ENCODE measurements at regions not wholly inside any gene's neighbourhood (a gene's known extent, or its start where the extent isn't known, plus 50 kb on each side); places are given as distances from the start of the nearest gene placed in this dataset.

DNA sequence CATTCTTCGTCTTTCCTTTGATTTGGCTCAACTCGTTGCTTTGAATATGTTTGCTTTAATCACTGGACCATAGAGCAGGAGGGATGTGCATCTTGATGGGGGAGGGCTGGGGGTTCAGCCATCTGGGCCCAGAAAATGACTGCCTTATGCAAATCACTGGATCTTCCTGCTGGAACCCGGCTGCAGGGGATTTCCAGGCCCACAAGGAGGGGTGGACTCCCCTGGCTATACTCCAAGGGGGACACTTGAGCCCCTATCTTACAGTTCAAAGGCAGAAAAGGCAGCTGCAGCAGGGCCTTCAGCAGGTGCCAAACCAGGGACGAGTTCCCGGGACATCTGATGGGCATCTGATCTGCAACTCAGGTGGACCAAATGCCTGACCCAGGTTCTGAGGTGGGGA is 122.5 kb downstream of the DICER1 start:
- no peak for DNase-seq (ENCODE audit: low read depth in 4 of 4, low spot score in 3 of 4)

- DNase-seq (ENCODE audit: low read depth in 4 of 4, low spot score in 3 of 4), result no peak
Observed at GRCh38 chr14:95033682-95034632, 123.4 kb downstream of the DICER1 start.

DNA sequence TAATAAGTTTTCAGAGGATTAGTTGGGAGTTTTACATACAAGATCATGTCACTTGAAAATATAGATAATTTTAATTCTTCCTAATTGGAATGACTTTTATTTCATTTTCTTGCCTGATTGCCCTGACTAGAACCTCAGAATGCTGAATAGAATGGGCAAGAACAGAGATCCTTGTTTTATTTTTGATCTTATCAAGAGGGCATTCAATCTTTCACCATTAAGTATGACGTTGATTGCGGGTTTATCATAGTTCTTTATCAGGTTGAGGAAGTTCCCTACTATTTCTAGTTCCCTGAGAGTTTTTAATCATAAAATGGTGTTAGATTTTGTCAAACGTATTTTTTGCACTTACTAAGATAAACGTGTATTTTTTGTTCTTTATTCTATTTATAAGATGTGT is 124.3 kb downstream of the DICER1 start:
- DNase-seq (ENCODE audit: low read depth in 4 of 4, low spot score in 3 of 4), result no peak

DNA sequence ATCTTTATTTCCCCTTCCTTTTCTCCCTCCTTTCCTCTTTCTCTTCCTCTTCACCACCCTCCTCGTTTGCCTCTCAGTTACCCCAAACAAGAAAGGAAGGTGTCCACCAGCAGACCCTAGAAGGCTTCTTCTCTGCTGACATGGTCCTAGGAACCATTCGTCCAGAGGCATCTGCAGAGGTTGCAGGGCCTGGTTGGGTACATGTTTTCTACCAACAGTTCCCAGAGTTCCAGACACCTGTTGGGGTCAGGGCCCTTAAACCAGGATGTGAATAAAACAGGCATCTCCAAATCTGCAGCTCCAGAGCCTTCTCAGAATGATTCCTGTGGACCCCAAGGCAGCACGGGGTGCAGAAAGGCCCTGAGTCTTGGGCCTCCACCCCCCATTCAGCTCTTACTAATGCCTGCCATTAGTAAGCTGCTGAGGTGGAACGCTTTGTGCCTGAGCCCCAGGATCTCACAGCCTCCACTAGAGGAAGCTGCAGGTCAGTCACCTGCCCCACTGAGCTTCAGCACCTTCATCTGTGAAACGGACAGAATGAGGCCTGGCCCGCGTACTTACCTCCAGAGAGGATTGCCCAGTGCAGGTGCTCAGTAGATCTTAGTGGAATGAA is 130.4 kb downstream of the DICER1 start:
- no peak for DNase-seq (ENCODE audit: low read depth in 4 of 4, low spot score in 3 of 4)

GRCh38 chr14:95025941-95026340 is 131.4 kb downstream of the DICER1 start:
- DNase-seq (ENCODE audit: low read depth in 4 of 4, low spot score in 3 of 4), result no peak

GRCh38 chr14:95025218-95025617 is 132.1 kb downstream of the DICER1 start:
- no peak for DNase-seq (ENCODE audit: low read depth in 4 of 4, low spot score in 3 of 4)

DNA sequence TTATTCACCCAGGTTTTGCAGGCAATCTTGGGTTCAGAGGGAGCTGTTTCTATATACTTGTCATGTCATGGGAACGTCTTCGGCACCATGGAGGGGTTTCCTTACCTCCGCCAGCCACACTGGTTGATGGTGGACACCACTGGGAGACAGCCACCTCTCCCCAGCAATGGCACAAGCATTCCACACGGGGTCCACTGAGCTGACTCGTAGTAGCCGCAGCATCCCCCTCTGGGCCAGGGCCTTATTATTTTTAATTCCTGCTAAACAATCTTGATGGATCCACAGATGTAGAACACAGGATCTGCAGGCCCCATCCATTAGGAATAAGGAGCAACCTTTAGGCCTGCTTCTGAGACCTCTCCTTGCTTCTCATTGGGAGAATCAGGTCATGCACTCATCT is 132.9 kb downstream of the DICER1 start:
- DNase-seq (ENCODE audit: low read depth in 4 of 4, low spot score in 3 of 4), result no peak

DNA sequence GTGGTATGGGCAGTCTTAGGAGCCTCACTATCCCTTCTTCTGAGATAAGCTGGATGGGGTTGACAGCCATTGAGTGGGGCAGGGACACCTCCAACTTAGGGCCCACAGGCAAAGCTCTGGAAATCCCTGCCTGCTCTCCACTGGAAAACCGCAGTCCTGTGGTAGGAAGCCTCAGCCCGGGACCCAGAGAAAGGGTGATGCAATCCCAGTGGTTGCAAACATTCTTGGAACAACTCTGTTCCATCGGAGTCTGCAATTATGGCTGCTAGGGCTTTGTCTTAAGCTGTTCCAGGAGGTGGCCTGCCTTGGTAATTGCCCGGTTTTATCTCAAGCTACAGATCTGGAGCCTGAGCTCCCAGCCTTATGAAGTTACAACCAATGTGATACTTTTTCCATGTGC is 133.4 kb downstream of the DICER1 start:
- DNase-seq (ENCODE audit: low read depth in 4 of 4, low spot score in 3 of 4), result no peak

DNA sequence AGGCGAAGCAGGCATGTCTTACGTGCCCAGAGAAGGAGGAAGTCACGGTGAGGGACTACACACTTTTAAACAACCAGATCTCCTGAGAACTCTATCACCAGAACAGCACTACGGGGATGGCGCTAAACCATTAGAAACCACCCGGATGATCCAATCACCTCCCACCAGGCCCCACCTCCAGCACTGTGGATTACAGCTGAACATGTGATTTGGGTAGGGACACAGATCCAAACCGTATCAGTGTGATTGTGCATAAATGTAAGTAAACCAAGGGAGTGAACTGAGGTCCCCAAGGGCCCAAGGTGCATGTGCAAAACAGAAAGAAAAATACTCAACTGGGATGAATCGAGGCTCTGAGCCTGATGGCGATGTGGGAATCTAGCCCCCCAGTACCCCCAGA is 134.2 kb downstream of the DICER1 start:
- DNase-seq (ENCODE audit: low read depth in 4 of 4, low spot score in 3 of 4), result no peak

GRCh38 chr14:95021588-95021987 is 135.7 kb downstream of the DICER1 start:
- no peak for DNase-seq (ENCODE audit: low read depth in 4 of 4, low spot score in 3 of 4)

GRCh38 chr14:95018821-95019220 is 138.5 kb downstream of the DICER1 start:
- no peak for DNase-seq (ENCODE audit: low read depth in 4 of 4, low spot score in 3 of 4)

GRCh38 chr14:95015046-95015445 is 142.3 kb downstream of the DICER1 start:
- no peak for DNase-seq (ENCODE audit: low read depth in 4 of 4, low spot score in 3 of 4)

DNA sequence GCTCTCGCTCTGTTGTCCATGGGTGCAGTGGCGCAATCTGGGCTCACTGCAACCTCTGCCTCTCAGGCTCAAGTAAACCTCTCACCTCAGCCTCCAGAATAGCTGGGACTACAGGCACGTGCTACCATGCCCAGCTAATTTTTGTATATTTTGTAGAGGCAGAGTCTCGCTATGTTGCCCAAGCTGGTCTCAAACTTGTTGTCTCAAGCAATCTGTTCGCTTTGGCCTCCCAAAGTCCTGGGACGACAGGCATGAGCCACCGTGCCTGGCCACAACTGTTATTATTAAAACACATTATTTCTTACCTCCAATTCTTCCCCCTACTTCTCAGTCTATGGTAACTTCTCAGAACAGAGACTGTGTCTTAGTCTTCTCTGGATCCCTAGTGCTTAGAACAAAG is 143.3 kb downstream of the DICER1 start:
- DNase-seq (ENCODE audit: low read depth in 4 of 4, low spot score in 3 of 4), result no peak

DNA sequence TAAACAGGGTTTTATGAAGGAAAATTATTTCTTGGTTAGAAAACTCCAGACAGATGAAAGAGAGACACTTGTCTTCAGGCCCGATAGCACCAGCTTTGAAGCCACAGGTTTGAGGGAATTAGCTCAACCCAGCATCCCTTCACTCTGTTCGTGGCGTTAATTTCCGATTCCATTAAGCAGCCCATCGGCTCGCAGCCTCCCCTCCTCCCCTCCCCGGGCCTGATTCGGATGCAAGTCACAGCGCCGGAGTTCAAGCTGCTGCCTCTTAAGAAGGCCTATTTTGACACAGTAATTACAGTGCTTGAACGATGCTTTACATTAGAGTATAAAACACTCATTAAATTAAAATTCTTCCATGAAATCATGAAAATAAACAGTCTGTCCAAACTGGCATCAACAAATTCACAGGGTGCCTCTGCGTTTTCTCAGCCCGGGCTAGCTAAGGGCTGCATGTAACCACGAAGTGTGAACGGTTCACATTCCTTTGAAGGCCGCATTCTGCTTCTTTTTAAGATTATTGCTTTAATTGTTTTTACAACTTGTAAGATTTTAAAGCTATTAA is 145.8 kb downstream of the DICER1 start:
- DNase-seq (ENCODE audit: low read depth in 4 of 4, low spot score in 3 of 4), result no peak

DNA sequence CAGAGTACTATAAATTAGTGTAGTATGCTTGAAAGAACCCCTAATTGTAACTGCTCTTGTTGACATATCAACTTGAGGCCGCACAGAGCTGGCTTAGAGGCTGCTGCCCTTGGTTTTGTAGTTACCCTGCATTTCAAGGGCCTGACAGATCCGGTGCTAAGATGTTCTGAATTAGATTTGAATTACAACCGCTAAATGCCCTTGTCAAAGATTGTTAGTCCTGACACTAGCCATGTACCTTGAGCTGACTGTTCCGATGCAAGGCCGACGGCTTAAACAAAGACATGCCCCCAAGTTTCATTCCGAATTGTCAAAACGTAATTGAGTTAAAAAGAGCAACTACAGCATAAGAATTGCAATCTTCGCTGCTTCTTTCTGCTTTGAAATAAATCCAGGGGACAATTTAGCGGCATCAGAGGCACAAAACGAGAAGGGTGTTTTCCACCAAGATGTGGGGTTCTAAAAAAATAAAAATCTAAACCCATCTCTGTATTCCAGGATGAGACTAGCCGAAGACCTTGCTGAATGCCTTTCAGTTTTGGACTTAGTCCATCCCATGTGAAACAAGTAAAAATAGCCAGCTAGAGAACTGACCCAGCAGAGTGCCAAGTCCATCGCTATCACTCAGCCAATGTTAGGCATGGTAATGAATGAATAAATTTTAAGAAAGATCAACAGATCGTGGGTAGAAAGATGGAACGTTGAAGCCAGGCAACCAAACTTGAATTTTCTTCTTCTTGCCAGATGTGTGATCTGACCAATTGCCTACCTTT is 148.7 kb downstream of the DICER1 start:
- DNase-seq (ENCODE audit: low read depth in 4 of 4, low spot score in 3 of 4), result no peak

GRCh38 chr14:95007921-95008320 is 149.4 kb downstream of the DICER1 start:
- no peak for DNase-seq (ENCODE audit: low read depth in 4 of 4, low spot score in 3 of 4)

DNA sequence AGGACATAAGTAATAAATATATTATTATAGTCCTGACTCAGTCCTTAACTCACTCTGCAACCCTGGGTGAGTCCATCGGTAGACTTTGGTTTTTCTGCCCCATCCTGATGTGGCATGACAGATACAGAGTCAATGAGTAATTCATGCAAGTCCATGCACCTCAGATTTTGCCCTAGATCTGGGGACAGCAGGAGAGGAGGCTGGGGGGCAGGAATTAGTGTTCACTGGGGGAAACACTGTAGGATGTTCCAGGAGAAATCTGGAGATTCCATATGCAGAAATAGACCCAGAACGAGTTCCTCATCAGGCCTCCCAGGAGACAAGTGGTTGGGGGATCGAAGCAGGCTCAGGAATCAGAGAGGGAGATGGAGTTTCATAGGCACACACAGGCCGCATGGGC is 150.8 kb downstream of the DICER1 start:
- no peak for DNase-seq (ENCODE audit: low read depth in 4 of 4, low spot score in 3 of 4)

GRCh38 chr14:95006051-95006450 is 151.3 kb downstream of the DICER1 start:
- DNase-seq (ENCODE audit: low read depth in 4 of 4, low spot score in 3 of 4), result no peak

DNA sequence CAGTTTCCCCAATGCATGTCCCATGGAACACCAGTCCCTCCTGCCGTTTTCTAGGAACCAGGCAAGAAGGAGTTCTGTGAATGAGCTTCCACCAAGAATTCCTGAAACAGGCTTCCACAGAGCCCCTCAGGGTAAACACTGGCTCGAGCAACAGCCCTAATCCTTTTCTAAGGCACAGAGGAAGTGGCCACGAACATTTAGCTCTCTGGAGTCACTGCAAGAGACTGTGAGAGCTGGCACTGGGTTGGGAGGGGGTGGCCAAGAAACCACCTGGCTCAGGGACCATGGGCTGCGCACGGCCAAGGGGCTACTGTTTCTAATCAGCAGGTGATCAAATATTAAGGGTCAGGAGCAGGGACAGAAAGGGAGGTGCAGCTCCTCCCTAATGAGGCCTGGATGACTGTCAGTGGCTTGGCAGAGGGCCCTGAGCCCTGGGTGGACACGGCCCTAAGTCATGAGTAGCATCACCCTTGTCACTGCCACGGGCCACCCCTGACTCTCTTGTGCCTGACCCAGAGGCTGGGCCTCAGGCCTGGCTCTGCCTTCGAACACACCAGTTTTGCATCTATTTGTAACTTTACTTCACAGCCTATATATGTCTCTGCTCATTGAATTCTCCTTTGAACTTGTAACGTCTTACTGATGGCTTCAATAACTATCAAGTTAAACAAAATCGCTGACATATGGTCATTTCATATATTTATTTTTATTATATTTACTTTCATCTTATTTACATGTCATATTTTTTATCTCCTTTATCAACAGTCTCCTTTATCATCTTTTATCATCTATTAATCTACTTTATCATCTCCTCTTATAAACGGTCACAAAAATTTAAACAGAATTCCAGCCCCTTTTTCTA is 154.0 kb downstream of the DICER1 start:
- no peak for DNase-seq (ENCODE audit: low read depth in 4 of 4, low spot score in 3 of 4)

DNA sequence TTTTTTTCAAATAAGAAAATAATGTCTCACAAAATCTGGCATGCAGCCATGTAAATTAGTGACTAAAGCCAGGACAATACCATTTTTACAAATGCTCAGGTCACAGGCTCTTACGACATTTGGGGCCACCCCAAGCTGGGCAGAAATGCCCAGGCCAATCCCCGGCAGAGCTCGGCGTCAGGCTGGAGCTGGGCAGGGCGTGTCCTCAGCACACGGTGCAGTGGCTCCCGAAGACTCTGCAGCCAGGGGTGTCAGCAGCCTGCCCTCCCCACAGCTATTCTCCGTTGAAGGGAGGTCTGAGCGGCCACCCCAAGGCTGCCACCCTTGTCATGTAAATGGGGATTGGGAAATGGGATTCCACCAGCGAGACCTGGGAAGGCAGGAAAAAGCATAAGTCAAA is 158.6 kb downstream of the DICER1 start:
- DNase-seq (ENCODE audit: low read depth in 4 of 4, low spot score in 3 of 4), result no peak
